ENCODE measurements at regions not wholly inside any gene's neighbourhood (a gene's known extent, or its start where the extent isn't known, plus 50 kb on each side); places are given as distances from the start of the nearest gene placed in this dataset.

- no peak for ATAC-seq
- intact Hi-C loops (cut with DNase I) = no loop called here
- no peaks in the 10 kb centered on the region for H3K9me3 ChIP-seq
These were observed 259.9 kb downstream of the GADD45G start for GRCh38 chr9:89864731-89865130.

GRCh38 chr9:89865357-89865756, 260.5 kb downstream of the GADD45G start:
- intact Hi-C loops (cut with DNase I) = no loop called here

More at GRCh38 chr9:89864731-89865130, 259.9 kb downstream of the GADD45G start:
- no peaks in the 10 kb centered on the region for H3K36me3 ChIP-seq
- 86 to 96% methylated on average over 4 of the region's 4 CpGs for WGBS, 2 donors
- no peaks in the 10 kb centered on the region for H3K27me3 ChIP-seq
- TF ChIP-seq CTCF (IDR thresholded peaks at IDR 0.05) = no peak
- H3K4me1 ChIP-seq = peaks cover 0 to 10% (median 5%) of the 10 kb centered on the region in 9 donors
- no peak overlapping the region for H3K27ac ChIP-seq
- no peak for DNase-seq
- no peak overlapping the region for H3K4me3 ChIP-seq

GRCh38 chr9:89865981-89866380, 261.2 kb downstream of the GADD45G start:
- DNase-seq = no peak
- H3K9me3 ChIP-seq = no peaks in the 10 kb centered on the region
- no peak for TF ChIP-seq CTCF (IDR thresholded peaks at IDR 0.05)
- H3K27me3 ChIP-seq = no peaks in the 10 kb centered on the region
- H3K4me3 ChIP-seq = no peak overlapping the region
- WGBS, 2 donors = 94 to 96% methylated on average over 10 of the region's 10 CpGs
- intact Hi-C loops (cut with DNase I) = no loop called here
- no peaks in the 10 kb centered on the region for H3K36me3 ChIP-seq
- H3K27ac ChIP-seq = no peak overlapping the region
- ATAC-seq = peak in 1 of 8 donors; percentile 12
- peaks cover 0 to 10% (median 5%) of the 10 kb centered on the region in 9 donors for H3K4me1 ChIP-seq

More at GRCh38 chr9:89865357-89865756, 260.5 kb downstream of the GADD45G start:
- Histone ChIP-seq H3K36me3 (no peaks in the 10 kb centered on the region), H3K9me3 (no peaks in the 10 kb centered on the region), H3K4me3 (no peak overlapping the region), H3K27me3 (no peaks in the 10 kb centered on the region), H3K4me1 (peaks cover 0 to 10% (median 5%) of the 10 kb centered on the region in 9 donors), H3K27ac (no peak overlapping the region)
- ATAC-seq (peak in 1 of 8 donors; percentile 24), DNase-seq (no peak)
- no peak for TF ChIP-seq CTCF (IDR thresholded peaks at IDR 0.05)
- WGBS, 2 donors = 91 to 92% methylated on average over 8 of the region's 8 CpGs

GRCh38 chr9:89866701-89867100, 261.9 kb downstream of the GADD45G start:
- Histone ChIP-seq H3K27me3 (no peaks in the 10 kb centered on the region), H3K9me3 (no peaks in the 10 kb centered on the region), H3K36me3 (no peaks in the 10 kb centered on the region), H3K4me1 (peaks cover 0 to 15% (median 5%) of the 10 kb centered on the region in 9 donors), H3K4me3 (no peak overlapping the region), H3K27ac (no peak overlapping the region)
- no peak for TF ChIP-seq CTCF (IDR thresholded peaks at IDR 0.05)
- ATAC-seq (no peak), DNase-seq (no peak)
- 84 to 86% methylated on average over 3 of the region's 3 CpGs for WGBS, 2 donors
- intact Hi-C loops (cut with DNase I) = no loop called here
